HCT116 (cell line): ENCODE measurements at regions not wholly inside any gene's neighbourhood (a gene's known extent, or its start where the extent isn't known, plus 50 kb on each side); places are given as distances from the start of the nearest gene placed in this dataset.

ENCODE experiments used
- CTCF ChIP-seq, 3 experiments: fragments of 200-600 bp in 1 of 3; sonication (generic) in 1 of 3; IDR thresholded peaks in 2 of 3; conservative IDR thresholded peaks in 1 of 3; 2 replicates each; pipeline ENCODE4 v1.5.1; 2012 to 2017; ENCODE audit warnings: low read depth in 2 of 3, low read length in 2 of 3, antibody characterized with exemption in 1 of 3, borderline replicate concordance in 1 of 3, control low read depth in 1 of 3, mild to moderate bottlenecking in 1 of 3, mixed read lengths in 1 of 3, mixed run types in 1 of 3, moderate library complexity in 1 of 3; ENCODE audit not compliant: insufficient read depth in 1 of 3
- FOSL1 ChIP-seq: IDR thresholded peaks from 2 replicates; pipeline ENCODE4 v1.6.1; 2012; ENCODE audit warnings: low read depth

GRCh38 chr4:106512706-106513105 is 144.1 kb upstream of the GIMD1 start:
- TF ChIP-seq FOSL1, result no peak
- no peak for TF ChIP-seq CTCF (IDR thresholded peaks at IDR 0.05 in 2 of 3, conservative IDR thresholded peaks at IDR 0.05 in 1 of 3; ENCODE audit: borderline replicate concordance in 1 of 3, insufficient read depth in 1 of 3, low read depth in 2 of 3, low read length in 2 of 3)
